ENCODE measurements at regions not wholly inside any gene's neighbourhood (a gene's known extent, or its start where the extent isn't known, plus 50 kb on each side); places are given as distances from the start of the nearest gene placed in this dataset.
"Not testable (repeated sequence)": the region's sequence is repeated elsewhere in the genome, so short reads cannot be mapped to it uniquely, and the experiment has no call there.

DNA sequence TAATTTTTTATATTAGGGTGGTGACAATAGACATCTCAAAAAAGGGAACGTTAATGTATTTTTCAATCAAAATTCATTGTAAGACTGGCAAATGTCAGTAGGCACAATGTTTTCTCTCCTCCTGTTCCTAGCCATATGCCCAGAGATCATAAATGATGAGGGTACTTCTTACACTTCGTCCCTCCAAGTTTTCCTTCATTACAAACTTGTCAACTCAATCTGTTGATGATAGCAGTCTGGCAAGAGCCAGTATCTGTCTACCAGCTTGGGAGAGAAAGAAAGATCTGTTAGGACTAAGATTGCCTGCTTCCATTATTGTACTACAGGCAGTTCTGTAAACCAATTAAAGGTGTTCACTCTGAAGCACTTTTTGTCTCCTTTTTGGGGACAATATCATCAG is 130.9 kb upstream of the DAAM1 start:
- no peak for DNase-seq (ENCODE audit: low read depth in 2 of 2)

- not testable (repeated sequence) for DNase-seq (ENCODE audit: low read depth in 2 of 2)
Observed at GRCh38 chr14:59058776-59059175, 129.7 kb upstream of the DAAM1 start.

DNA sequence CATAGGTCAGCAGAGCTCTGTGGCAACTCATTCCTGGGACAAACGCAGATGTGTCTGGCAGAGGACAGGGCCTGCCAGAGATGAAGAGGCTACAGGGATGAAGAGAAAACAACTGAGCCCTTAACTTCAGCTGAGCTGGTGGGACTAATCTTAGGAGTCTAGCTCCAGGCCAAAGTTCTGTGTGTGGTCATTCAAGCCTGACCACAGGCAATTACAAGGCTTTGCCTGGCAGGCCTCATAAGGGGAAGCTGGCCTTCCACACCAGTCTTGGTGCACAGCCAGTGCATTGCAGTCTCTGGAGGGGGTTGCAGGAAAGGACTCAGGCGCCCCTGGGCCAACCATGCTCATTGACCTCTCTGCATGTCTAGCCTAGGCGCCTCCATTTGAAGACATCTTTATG is 127.6 kb upstream of the DAAM1 start:
- DNase-seq (ENCODE audit: low read depth in 2 of 2): no peak

DNA sequence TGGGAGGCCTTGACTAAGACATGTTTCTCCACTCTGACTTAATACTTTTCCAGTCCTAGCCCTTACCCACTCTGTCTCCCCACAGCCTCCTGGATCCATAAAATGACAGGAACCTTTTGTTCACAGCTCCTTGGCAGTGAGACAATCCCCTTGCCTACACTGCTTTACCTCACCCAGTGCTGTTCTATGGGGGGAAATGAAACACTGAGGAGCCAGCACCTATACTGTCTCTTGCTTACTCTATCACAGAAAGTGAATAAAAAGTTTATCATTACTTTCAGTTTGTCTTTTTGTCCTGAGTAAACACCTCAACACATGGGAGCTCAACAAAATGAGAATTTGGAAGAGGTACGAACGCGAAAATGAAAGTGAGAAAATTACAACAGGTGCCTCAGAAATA is 127.2 kb upstream of the DAAM1 start:
- no peak for DNase-seq (ENCODE audit: low read depth in 2 of 2)

DNA sequence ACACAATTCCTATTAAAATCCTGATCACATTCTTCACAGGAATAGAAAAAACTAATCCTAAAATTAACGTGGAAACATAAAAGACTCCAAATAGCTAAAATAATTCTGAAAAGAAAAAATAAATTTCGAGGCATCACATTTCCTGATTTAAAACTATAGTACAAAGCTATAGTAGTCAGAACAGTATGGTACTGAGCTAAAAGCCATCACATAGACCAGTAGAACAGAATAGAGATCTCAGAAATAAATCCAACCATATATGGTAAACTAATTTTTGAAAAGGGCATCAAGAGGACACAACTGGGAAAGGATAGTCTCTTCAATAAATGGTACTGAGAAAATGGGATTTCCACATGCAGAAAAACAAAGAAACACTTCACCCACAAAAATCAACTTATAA is 125.2 kb upstream of the DAAM1 start:
- DNase-seq (ENCODE audit: low read depth in 2 of 2): no peak

DNA sequence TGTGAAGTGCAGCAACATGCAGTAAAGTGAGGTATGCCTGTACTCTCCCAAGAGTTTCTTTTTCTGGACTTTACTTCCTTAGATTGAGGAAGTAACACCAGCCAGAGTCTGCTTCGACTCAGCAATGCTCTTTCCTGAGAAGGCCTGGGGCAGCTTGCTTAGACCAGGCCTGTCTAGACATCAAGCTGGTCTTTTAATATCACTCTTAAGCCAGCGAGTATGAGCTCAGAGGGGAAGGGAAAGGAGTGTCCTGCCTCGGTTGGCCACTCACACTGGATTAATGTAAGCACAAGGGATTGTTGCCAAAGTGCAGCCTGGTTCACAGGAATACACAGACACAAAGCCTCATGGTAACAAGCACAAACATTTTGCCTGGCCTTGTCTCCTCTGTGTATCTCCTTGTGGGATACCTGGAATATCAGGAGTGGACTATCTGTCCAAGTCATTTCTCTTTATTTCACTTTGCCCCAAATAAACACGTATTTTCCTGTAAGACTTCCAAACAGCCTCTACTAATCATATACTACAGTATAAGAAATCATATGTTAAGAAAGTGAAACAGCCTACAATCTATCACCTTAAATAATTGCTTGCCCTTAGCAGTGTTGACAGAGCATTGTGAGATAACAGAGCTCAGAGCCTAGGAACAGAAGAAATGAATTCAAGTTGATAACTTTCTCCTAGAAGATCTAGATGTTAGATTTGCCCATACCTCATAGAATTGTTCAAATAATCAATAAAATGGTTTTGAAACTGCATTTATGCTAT is 121.2 kb upstream of the DAAM1 start:
- no peak for DNase-seq (ENCODE audit: low read depth in 2 of 2)

- no peak for DNase-seq (ENCODE audit: low read depth in 2 of 2)
Observed at GRCh38 chr14:59069163-59069854, 119.2 kb upstream of the DAAM1 start.

DNA sequence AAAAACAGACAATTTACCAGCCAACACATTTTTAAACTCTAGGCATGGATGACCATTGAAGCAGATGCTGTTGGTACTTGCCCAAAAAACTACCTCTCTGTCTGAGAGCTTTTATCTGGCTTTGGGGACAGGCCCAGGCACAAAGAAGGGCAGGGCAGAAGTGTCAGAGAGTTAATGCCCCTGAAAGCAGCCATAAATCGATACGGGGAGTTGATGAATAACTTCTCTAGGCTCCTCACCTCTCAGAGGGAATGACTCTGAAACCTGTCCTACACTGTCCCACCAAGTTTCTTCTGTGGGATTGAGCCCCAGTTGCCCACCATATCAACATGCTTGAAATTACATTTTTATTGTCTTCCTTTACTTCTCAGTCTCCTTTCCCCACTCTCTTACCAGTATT is 113.0 kb upstream of the DAAM1 start:
- DNase-seq (ENCODE audit: low read depth in 2 of 2): no peak

GRCh38 chr14:59081720-59082119 is 106.7 kb upstream of the DAAM1 start:
- no peak for DNase-seq (ENCODE audit: low read depth in 2 of 2)

GRCh38 chr14:59085207-59085739 is 103.2 kb upstream of the DAAM1 start:
- no peak for DNase-seq (ENCODE audit: low read depth in 2 of 2)

- no peak for DNase-seq (ENCODE audit: low read depth in 2 of 2)
Observed at GRCh38 chr14:59086241-59086882, 102.1 kb upstream of the DAAM1 start.

DNA sequence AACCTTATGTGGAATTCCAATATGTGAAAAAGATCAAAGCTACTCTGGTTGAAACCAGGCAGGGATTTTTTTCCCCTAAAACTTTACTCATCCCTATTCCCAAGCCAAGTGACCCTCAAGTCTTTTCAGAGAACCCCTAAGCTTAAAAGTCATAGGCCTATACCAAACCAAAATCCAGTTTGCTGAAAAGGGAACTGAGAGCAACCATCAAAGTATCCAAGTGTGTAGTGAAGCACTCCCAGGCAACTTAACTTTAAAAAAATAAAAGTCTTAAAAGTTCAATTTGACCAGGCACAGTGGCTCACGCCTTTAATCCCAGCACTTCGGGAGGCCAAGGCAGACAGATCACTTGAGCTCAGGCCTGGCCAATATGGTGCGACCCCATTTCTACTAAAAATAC is 101.2 kb upstream of the DAAM1 start:
- no peak for DNase-seq (ENCODE audit: low read depth in 2 of 2)

DNA sequence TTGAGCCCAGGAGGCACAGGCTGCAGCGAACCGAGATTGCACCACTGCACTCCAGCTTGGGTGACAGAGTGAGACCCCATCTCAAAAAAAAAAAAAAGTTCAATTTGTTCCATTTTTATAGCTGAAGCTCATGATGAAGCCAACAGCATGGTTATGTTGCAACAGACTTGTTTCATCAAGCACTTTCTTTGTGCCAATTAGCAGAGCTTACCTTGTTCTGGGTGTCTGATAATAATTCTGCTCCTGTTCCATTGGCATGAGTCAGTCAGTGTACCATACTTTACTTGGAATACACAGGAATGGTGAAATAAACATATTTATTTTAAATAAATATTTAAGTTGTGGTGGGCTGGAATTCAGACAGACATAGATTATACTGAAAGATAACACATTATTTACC is 100.8 kb upstream of the DAAM1 start:
- DNase-seq (ENCODE audit: low read depth in 2 of 2): no peak

DNA sequence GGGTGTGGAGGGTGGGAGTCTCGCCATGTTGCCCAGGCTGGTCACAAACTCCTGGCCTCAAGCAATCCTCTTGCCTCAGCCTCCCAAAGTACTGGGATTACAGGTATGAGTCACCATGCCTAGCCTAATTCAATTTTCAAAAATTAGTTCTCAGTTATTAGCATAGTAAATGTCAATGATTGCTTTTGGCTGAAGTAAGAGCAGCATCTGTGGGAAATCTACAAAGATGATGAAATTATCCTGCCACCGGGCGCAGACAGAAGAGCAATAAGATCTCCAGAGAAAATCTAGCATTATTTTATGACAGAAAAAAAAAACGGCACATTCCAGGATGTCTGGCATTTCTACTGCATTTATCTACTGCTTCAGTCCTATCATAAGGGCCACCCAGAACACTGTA is 97.9 kb upstream of the DAAM1 start:
- no peak for DNase-seq (ENCODE audit: low read depth in 2 of 2)

- no peak for DNase-seq (ENCODE audit: low read depth in 2 of 2)
Observed at GRCh38 chr14:59091404-59091803, 97.1 kb upstream of the DAAM1 start.

DNA sequence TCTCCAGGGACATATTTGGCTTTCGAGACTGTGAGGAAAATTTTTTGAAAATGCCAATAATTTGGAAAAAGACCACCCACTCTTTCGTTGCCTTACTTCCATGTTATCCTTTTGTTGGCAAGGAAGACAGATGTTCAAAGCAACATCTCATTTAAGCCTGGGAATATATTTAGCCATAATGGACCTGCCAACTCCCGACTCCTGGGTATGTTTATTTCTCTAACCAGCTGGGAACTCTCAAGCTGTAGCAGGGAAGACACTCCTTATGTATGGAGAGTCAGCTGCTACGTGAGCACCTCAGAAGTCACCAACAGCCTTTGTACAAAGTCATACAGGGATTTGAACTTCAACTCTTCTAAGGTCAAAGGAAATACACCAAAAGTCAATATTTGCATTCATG is 96.5 kb upstream of the DAAM1 start:
- DNase-seq (ENCODE audit: low read depth in 2 of 2): no peak

GRCh38 chr14:59093902-59094301 is 94.6 kb upstream of the DAAM1 start:
- DNase-seq (ENCODE audit: low read depth in 2 of 2): no peak

DNA sequence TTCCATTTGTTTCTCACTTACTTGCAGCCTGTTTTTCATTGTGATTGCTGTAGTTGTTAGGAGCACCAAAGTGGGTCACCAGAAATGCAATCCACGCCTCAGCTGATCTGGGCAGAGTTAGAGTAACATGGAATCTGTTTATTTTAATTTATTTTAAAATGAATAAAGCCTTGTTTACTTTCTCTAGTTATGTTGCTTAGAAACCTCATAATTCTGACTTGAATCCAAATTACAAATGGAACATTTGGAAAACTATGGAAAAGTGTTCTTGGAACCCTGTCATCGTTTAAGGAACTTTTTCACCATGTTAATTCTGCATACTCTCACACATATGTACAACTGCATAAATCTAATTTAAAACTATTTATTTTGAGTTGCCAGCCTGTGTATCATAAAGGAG is 92.2 kb upstream of the DAAM1 start:
- no peak for DNase-seq (ENCODE audit: low read depth in 2 of 2)

DNA sequence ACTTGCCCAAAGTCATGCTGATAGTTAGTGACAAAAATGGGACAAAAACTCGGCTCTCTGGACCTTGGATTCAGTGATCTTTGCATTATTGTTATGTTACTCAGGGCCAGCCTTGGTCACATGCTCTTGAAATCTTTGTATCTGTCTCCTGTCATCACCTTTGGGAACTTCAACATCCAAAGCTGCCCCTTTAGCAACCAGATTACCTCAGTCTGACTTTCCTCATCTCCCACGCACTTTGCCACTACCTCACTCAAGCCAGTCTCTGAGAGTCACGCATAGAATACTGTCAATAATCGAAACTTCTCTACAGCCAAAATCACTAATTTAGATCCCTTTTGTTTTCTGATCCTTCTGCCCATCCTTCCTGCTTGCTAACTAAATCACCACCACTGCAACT is 90.8 kb upstream of the DAAM1 start:
- DNase-seq (ENCODE audit: low read depth in 2 of 2): no peak

GRCh38 chr14:59098377-59098776 is 90.1 kb upstream of the DAAM1 start:
- no peak for DNase-seq (ENCODE audit: low read depth in 2 of 2)

DNA sequence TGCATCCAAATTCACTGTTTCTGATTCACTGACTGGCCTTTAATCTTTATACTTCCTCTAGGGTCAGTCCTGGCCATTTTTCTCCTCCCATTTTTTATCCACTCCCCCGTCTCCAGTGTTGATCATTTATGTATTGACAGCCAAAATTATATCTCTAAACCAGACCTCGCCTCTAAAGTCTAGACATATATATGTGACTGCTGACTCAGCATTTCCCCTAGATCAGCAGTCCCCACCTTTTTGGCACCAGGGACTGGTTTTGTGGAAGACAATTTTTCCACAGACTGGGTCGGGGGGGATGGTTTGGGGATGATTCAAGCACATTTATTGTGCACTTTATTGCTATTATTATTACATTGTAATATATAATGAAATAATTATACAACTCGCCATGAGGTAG is 88.3 kb upstream of the DAAM1 start:
- no peak for DNase-seq (ENCODE audit: low read depth in 2 of 2)

DNA sequence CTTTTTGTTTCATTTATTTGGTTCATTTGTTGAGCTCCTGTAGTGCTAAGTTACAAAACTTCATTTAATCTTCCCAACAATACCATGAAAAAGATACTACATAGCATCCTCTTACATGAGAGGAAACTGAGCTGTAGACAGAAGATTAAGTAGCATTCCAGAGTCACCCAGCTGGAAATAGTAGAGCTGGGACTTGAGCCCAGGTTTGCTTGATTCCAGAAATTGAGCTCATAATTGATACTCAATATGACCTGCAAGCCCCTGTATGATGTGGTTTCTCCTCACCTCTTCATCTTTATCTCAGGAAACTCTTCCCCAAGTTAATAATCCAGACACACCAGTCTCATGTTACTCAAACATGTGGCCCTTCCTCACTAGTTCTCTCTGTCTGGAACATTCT is 87.0 kb upstream of the DAAM1 start:
- no peak for DNase-seq (ENCODE audit: low read depth in 2 of 2)

DNA sequence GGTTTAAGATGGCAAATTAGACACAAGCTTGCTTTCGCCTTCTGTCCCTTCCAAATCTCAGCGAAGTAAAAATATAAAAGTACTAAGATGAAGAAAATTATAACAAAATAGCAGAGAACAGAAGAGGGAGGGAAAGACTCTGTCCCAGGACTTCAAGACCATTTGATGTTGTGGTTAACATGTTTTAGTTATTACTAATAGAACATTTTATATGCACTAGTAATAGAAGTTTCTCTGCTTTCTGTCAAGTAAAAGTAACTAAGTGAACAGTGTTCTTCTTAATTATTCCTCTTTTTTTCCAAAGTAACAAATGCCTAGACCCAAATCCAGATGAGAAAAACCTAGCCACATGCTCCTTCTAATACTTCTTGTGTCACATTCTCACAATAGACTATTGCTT is 85.1 kb upstream of the DAAM1 start:
- DNase-seq (ENCODE audit: low read depth in 2 of 2): no peak

All from stimulated activated CD8-positive, alpha-beta memory T cell treated with anti-CD3 and anti-CD28 coated beads, Interleukin-2, amount 100 ng/mL, for 1 hour (primary cell).